ENCODE measurements at regions not wholly inside any gene's neighbourhood (a gene's known extent, or its start where the extent isn't known, plus 50 kb on each side); places are given as distances from the start of the nearest gene placed in this dataset.

DNA sequence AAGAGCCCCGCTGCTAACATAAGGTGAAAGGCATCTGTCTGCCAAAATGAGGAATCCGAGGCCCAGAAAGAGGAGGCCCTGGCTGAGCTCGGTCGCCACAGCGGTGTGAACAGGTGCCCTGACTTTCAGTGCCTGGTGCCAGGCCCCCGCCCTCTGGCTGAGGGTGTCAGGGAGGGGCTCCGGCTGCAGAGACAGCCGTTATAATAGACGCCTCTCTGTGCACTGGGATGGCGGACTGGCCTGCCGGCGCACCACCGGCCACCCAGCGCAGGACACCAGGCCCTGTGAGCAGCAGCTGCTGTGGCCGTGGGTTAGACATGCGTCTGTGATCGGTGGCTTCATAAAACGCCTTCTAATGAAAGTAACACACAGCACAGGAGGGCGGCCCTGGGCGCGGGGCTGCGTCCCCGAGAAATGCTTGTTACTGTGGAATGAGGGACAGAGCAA lies 51.4 kb upstream of the ACTRT2 start:
- DNase-seq (ENCODE audit: low spot score), result no peak

DNA sequence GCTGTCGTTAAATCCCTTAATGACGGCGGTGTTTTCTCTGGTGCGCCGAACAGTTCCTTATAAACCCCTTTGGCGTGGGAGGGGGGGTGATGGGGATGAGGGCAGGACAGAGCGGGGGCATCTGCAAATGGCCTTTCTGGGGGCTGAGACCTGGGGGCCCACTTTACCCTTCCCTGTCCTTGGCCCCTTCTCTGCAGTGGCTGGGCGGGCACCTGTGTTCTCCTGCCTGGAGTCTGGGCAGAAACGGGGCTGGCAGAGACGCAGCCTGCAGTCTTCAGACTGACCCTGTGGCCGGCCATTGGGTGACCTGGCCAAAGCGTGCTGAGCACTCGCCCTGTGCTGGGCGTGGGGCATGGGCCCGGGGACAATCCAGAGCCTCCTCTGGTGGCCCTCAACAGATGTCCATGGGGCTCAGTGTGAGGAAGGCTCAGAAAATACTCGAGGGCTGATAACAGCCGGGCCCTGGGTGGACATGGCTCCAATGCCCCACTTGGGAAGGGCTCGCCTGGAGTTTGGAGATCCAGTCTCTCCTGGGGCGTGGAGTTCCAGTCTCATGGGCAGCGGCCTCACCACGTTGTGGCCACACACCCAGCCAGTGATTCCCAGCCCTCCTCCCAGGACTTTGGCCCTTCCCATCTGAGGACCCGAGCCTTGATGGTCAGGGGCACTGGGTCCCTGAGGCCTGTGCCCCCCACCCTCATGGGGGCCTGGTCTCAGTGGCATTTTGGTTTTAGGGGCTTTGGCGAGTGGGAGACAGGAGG lies 50.8 kb upstream of the ACTRT2 start:
- DNase-seq (ENCODE audit: low spot score), result no peak

GRCh38 chr1:2971101-2971501 lies 50.2 kb upstream of the ACTRT2 start:
- no peak for DNase-seq (ENCODE audit: low spot score)

Data from SK-N-DZ (cell line).